ENCODE measurements at regions not wholly inside any gene's neighbourhood (a gene's known extent, or its start where the extent isn't known, plus 50 kb on each side); places are given as distances from the start of the nearest gene placed in this dataset.
"Not testable (repeated sequence)": the region's sequence is repeated elsewhere in the genome, so short reads cannot be mapped to it uniquely, and the experiment has no call there.

DNA sequence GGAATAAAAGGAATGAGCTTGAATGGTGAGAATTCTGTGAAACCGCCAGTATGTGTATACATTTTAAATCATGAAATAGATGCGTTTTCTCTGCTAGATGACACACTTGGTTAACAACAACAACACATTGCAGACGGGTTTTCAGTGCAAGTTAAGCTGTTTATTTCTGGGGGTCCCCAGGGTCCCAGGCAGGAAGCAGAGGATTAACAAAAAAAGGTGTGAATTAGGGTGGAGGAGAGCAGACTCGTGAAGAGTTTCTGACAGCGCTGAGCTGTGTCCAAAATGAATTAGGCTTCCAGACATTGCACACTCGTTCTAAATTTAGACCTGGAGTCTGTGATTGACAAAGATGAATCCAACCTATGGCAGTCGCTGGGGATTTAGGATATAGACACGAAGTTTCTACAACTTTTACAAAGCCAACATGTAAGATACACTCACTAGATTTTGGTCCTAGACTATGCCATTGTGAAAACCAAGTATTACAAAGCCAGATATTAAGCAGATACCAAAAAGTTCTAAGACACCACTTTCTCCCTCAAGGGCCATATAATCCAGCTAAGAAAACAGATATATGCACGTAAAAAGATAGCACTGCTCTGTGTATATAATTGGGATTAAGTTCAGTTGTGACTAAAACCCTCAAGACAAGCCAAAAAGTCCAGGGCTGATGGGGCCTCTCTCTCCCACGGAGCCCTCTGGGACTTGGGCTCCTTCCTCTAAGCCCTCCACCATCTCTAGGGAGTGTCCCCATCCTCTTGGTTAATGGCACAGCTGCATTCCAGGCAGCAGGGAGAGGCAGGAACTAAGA, 120.2 kb downstream of the ACAA2 start:
- DNase-seq, result no peak

DNA sequence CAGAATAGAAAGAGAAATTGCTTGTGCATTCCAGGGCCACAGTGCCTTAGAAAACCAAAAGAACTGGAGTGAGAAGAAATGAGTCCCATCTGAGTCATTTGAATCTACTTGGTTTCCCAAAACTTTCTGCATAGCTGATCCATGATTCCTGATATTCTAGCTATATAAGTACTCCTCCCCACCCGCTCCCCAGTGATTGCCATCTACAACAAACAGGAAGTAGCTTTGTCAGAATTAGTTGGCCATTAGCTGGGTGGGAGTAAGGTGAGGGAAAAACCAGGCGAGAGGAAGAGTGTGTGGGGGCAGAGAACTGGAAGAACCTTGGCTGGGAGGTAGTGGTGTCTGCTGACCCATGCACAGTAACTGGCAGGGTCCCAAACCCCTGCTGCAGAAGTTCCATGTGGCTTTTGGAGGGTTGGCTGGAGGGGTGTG, 122.1 kb downstream of the ACAA2 start:
- peak; percentile 90 for DNase-seq

DNA sequence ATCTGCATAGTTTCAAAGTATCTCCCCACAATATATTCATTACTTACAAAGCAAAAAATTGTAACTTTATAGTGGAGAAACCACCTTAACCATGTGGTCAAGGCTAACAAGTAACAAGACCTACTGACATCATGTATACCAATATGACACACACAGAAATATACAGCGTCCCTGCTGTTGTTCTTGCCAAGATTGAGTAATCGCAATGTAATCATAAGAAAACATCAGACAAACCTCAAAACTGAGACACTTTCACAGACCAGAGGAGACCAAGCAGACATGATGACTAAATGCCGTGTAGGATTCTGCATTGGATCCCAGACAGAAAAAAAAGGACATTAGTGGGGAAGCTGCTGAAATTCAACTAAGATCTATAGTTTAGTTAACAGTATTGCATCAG, 123.0 kb downstream of the ACAA2 start:
- peak; percentile 91 for DNase-seq

GRCh38 chr18:49685231-49685942, 123.5 kb downstream of the LIPG start:
- no peak for DNase-seq

DNA sequence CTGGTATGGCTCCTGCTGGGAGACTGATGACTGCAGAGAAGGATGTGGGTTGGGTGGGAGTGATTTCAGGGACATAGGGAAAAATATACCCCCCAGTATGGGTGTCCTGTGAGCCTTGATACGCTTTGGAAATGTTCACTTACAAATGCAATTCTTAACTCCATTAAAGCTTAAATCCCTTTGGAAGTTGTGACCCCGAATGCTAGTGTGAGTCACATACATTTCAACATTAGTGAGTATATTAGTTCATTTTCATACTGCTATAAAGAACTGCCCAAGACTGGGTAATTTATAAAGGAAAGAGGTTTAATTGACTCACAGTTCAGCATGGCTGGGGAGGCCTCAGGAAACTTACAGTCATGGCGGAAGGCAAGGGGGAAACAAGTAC, 120.9 kb downstream of the LIPG start:
- DNase-seq, result not testable (repeated sequence)

GRCh38 chr18:49682173-49682802, 120.4 kb downstream of the LIPG start:
- no peak for DNase-seq

DNA sequence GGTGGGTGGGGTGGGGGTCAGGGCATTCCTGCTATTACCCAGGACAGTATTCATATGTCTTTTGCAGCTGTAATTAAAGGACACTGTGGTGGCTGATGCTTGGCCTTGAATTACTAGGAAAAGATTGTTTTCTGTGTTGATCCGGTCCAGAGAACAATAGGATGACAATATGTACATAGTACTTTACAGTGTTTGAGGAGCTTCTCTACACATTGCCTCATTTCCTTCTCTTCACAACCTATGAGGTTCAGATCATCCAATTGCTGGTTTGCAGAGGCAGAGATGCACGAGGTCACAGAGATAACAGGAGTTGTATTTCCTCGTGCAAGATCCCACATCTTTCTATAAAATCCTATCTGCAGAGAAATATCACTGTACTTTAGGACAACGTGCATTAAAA, 119.5 kb downstream of the LIPG start:
- DNase-seq, result no peak

DNA sequence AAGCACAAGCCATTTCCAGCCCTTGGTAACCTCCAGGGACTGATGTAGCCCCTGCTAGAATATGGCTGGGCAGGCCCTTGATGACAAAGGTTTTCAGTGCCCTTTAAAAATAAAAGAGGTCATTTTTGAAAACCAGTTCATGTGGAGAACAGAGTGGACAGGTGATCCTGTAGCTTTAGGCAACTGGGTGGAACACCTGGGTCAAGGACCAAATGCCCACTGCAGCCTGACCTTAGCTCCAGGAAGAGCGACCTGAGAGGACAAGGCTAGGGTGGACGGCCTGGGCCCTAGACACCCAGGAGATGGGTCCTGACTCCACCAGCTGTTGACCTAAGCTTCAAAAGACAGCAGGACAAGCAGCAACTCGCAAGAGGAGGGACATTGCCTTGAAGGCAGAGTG, 116.6 kb downstream of the LIPG start:
- DNase-seq, result no peak

- DNase-seq, result no peak
These were observed 116.0 kb downstream of the LIPG start for GRCh38 chr18:49677762-49678413.

DNA sequence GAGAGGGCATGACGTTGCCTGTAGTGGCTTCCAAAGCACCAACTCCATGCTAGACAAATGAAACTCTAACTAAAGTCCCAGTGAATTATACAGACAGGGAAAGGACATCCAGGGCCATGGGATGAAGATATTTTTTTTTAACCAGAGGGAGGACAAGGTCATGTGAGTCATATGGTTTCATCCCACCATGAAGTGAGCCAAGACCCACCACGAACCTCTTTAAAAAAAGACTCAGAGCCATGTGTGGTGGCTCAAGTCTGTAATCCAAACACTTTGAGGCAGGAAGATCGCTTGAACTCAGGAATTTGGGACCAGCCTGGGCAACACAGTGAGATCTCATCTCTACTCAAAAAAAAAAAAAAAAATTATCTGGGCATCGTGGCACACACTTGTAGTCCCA, 115.2 kb downstream of the LIPG start:
- no peak for DNase-seq

GRCh38 chr18:49673281-49673680, 111.4 kb downstream of the LIPG start:
- no peak for DNase-seq

GRCh38 chr18:49672853-49673252, 111.0 kb downstream of the LIPG start:
- DNase-seq, result no peak

DNA sequence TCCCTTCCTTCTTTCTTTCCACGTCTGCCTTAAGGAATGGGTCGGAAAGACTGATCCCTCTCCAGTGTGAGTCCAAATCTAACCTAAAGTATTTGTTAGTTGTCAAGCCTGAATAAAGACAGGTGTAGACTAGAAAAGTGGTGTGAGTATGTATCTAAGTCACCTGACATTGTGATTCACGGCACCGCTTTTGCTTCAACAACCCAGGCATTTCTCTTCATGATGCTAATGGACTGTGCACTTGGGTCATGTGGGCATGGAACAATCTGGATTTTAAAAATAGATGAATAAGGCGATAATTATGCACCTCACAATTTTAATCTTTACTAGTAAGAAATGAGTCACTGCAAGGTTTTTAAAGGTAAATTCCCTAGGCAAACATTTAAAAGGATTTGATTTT, 107.5 kb downstream of the LIPG start:
- no peak for DNase-seq

DNA sequence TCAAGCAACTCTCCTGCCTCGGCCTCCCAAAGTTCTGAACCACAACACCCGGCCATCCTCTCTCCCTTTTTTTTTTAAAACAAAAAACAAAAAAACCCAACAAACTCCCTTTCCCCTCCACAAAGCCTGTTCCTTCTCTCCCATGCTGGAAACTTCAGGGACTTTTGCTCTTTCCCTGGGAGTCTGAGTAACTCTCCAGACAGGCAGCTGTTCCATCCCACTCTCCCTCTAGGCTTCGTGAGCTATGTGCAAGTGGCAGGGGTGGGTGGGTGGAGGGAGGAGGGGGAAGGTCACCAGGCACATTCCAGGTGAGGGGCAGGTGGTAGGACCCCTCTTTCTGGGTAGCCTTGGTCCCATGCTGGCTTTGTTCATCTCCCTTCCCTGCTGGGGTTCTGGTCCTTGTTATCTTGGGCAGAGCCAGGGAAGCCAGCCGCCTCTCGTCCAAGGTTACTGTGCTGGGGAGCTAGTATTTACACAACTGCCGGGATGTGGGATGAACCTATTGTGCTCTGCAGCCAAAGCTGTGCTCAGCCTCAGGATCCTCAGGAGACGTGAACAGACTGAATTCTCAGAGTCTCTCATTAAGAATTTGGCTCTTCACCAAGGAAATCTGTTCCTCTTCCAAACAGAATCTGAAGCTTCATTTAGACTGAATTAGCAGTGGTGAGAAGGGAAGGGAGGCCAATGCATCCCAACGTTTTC, 106.9 kb downstream of the LIPG start:
- DNase-seq, result no peak

- DNase-seq, result no peak
These were observed 105.6 kb downstream of the LIPG start for GRCh38 chr18:49667462-49667861.

DNA sequence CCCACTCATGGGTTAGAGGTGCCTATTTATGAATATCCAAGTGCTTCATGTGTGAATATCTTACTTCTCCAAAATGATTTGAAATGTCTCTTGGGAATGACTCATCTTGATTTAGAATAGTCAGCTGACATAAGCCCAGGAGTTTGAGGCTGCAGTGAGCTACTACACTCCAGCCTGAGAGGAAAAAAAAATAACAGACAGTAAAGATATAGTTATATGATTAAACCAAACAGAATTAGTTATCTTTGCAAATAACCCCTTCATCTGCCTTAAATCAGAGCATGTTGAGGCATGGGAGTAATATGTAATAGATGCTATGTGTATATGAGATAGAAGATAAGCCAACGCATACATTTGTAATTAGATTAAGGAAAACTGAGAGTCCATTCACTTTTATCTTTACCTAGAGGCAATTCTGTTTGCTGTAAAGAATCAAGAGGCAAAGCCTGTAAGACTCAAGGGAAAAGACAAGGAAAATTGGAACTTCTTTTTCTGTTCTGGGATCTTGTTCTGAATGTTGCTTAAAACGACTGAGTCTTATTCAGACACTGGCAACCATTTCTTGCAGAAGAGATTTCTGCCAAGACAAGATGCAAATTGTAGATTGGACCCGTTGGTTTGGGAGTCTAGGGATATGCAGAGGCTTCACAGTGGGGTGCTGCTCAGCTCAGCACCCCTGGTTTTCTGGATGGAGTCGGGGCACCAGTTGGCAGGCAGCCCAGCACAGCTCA, 104.4 kb downstream of the LIPG start:
- no peak for DNase-seq

- no peak for DNase-seq
These were observed 102.3 kb downstream of the LIPG start for GRCh38 chr18:49663899-49664890.

GRCh38 chr18:49662506-49662905, 100.6 kb downstream of the LIPG start:
- DNase-seq, result no peak

- no peak for DNase-seq
These were observed 97.1 kb downstream of the LIPG start for GRCh38 chr18:49658823-49659404.

DNA sequence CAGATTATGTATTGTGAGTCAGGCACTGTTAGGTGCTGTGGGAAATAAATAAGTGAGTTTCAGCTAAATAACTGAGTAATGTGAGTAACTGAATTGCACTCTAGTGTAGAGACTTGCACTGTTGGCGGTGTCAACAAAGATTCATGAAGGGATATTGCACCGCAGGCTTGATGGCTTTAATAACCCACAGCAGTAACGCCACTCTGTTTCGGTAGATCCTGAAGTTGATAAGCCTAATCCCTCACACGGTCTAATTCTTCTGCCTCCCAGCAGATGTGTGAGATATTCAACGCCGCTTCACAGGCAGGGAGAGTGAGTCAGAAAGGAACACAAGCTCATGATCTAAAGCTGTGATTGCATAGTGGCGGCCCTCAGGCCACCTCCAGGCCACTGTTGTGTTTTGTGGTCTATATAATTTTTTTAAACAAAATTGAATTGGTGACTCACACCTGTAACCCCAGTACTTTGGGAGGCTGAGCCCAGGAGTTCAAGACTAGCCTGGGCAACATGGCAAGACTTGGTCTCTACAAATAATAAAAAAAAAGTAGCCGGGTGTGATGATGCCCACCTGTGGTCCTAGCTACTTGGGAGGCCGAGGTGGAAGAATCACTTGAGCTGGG, 94.3 kb downstream of the LIPG start:
- DNase-seq, result peak; percentile 76
